ENCODE measurements at regions not wholly inside any gene's neighbourhood (a gene's known extent, or its start where the extent isn't known, plus 50 kb on each side); places are given as distances from the start of the nearest gene placed in this dataset.

- Histone ChIP-seq H3K79me2 (ENCODE audit: insufficient read depth, low read length) (no peaks in the 10 kb centered on the region), H2AFZ (ENCODE audit: low read depth, low read length, poor library complexity, severe bottlenecking) (no peak overlapping the region), H4K20me1 (ENCODE audit: insufficient read depth) (no peaks in the 10 kb centered on the region), H3K9me2 (ENCODE audit: insufficient read depth) (no peaks in the 10 kb centered on the region), H3K36me3 (ENCODE audit: control insufficient read depth in 1 of 2, insufficient read depth in 2 of 2, low read length in 2 of 2) (no peaks in the 10 kb centered on the region), H3K4me2 (ENCODE audit: low read length) (no peak overlapping the region), H3K4me1 (ENCODE audit: control insufficient read depth in 1 of 2, insufficient read depth in 2 of 2, low read length in 2 of 2) (no peaks in the 10 kb centered on the region), H3K9ac (ENCODE audit: low read length) (no peak overlapping the region), H3K9me3 (ENCODE audit: control insufficient read depth in 1 of 2, insufficient read depth in 1 of 2, low read depth in 1 of 2, low read length in 2 of 2) (no peaks in the 10 kb centered on the region; a peak in 2 of 4 replicates), H3K27ac (ENCODE audit: low read depth, low read length) (no peak overlapping the region), H3K27me3 (ENCODE audit: insufficient read depth, low read length) (no peaks in the 10 kb centered on the region), H3K4me3 (replicated peaks in 1 of 2; ENCODE audit: low read depth in 1 of 2, low read length in 2 of 2) (no peak overlapping the region)
- intact Hi-C loops (cut with micrococcal nuclease), result no loop called here
- CTCF ChIA-PET, result no interaction called here
- RAD21 ChIA-PET (ENCODE audit: low non-redundant PET in 1 of 2, low total read pairs in 2 of 2, uncharacterized antibody in 2 of 2, unreplicated experiment in 2 of 2), result no interaction called here
- BruUV-seq (replicated peaks), result no TSS peak
- ATAC-seq (no peak), DNase-seq (ENCODE audit: low read depth, low spot score) (no peak)
- POLR2A ChIA-PET, result no interaction called here
- TF ChIP-seq ZFX (IDR thresholded peaks at IDR 0.05) (no peak), FOSL1 (IDR thresholded peaks at IDR 0.05; ENCODE audit: low read depth) (no peak), YY1 (IDR thresholded peaks at IDR 0.05; ENCODE audit: extremely low read depth, insufficient replicate concordance, low read depth, low read length) (no peak), ZNF274 (IDR thresholded peaks at IDR 0.05; ENCODE audit: low read depth, low read length) (no peak), JUND (IDR thresholded peaks at IDR 0.05) (no peak), RAD21 (IDR thresholded peaks at IDR 0.05; ENCODE audit: low read depth) (no peak), MAX (IDR thresholded peaks at IDR 0.05) (no peak), CBX3 (IDR thresholded peaks at IDR 0.05; ENCODE audit: low read depth) (no peak), ELF1 (IDR thresholded peaks at IDR 0.05; ENCODE audit: borderline replicate concordance, low read depth) (no peak), POLR2AphosphoS5 (IDR thresholded peaks at IDR 0.05; ENCODE audit: low read depth, low read length) (no peak), REST (IDR thresholded peaks at IDR 0.05; ENCODE audit: low read depth) (no peak), SIN3A (IDR thresholded peaks at IDR 0.05; ENCODE audit: low read depth) (no peak), SP1 (IDR thresholded peaks at IDR 0.05; ENCODE audit: low read depth) (no peak), EZH2 (IDR thresholded peaks at IDR 0.05) (no peak), SRF (IDR thresholded peaks at IDR 0.05; ENCODE audit: low read depth) (no peak), ATF3 (IDR thresholded peaks at IDR 0.05) (no peak)
Measured at GRCh38 chr14:40838601-40839000, 768.1 kb upstream of the LRFN5 start.
